ENCODE measurements at regions not wholly inside any gene's neighbourhood (a gene's known extent, or its start where the extent isn't known, plus 50 kb on each side); places are given as distances from the start of the nearest gene placed in this dataset.

- TF ChIP-seq CTCF (IDR thresholded peaks at IDR 0.05; ENCODE audit: low read depth, low read length, missing input control) (no peak), TAF1 (conservative IDR thresholded peaks at IDR 0.05) (no peak), MAX (IDR thresholded peaks at IDR 0.05) (no peak), RXRA (IDR thresholded peaks at IDR 0.05) (no peak), FOXA1 (IDR thresholded peaks at IDR 0.05) (no peak), RAD21 (IDR thresholded peaks at IDR 0.05) (no peak), ATF3 (IDR thresholded peaks at IDR 0.05) (no peak), GABPA (IDR thresholded peaks at IDR 0.05 in 1 of 2, conservative IDR thresholded peaks at IDR 0.05 in 1 of 2) (no peak), NR2F2 (IDR thresholded peaks at IDR 0.05) (no peak), YY1 (IDR thresholded peaks at IDR 0.05) (no peak), REST (IDR thresholded peaks at IDR 0.05) (no peak), SP1 (IDR thresholded peaks at IDR 0.05) (no peak)
Measured at GRCh38 chr11:106158406-106158805, 80.9 kb downstream of the AASDHPPT start.
